Esophagus squamous epithelium (tissue), 5 donors: ENCODE measurements at regions not wholly inside any gene's neighbourhood (a gene's known extent, or its start where the extent isn't known, plus 50 kb on each side); places are given as distances from the start of the nearest gene placed in this dataset.
"Not testable (repeated sequence)": the region's sequence is repeated elsewhere in the genome, so short reads cannot be mapped to it uniquely, and the experiment has no call there.

Source experiments
- DNase-seq: peaks from one replicate; lab custom pipeline; 2025; lab: John Stamatoyannopoulos, UW
- H3K27ac ChIP-seq, 4 donors: fragments of 200-600 bp; sonication (generic); one replicate each; pipeline ENCODE4 v1.5.1; 2016 to 2019; ENCODE audit warnings: mild to moderate bottlenecking in 1 of 4
- H3K27me3 ChIP-seq, 4 donors: fragments of 200-600 bp; sonication (generic); 1 replicate in 3 of 4; 2 replicates in 1 of 4; pipeline versions ENCODE4 v1.5.1 to v1.6.0; 2017 to 2021; ENCODE audit warnings: antibody characterized with exemption in 1 of 4
- H3K36me3 ChIP-seq, 3 donors: fragments of 200-600 bp; sonication (generic); one replicate each; pipeline ENCODE4 v1.5.1; 2016 to 2019
- H3K4me1 ChIP-seq, 3 donors: fragments of 200-600 bp; sonication (generic); one replicate each; pipeline ENCODE4 v1.5.1; 2017 to 2019
- H3K4me3 ChIP-seq, 4 donors: fragments of 200-600 bp; sonication (generic); 1 replicate in 3 of 4; 2 replicates in 1 of 4; pipeline ENCODE4 v1.5.1; 2016 to 2019; ENCODE audit warnings: mild to moderate bottlenecking in 2 of 4, moderate library complexity in 1 of 4
- H3K9me3 ChIP-seq, 3 donors: fragments of 200-600 bp; sonication (generic); one replicate each; pipeline ENCODE4 v1.5.1; 2016 to 2019
- POLR2A ChIP-seq, 4 donors: fragments of 450-650 bp; IDR thresholded peaks; one replicate each; pipeline ENCODE4 v1.6.1; 2017; ENCODE audit warnings: antibody characterized with exemption in 4 of 4, mild to moderate bottlenecking in 4 of 4, moderate library complexity in 3 of 4
- WGBS, 2 donors: methylation state at CpG; one replicate each; pipeline ENCODE4 v1.1.5; 2018; 5-methylcytosine and 5-hydroxymethylcytosine counted together
- intact Hi-C: fragments of 100-400 bp; cut with DNase I; formaldehyde crosslinking; loops from one replicate; pipeline ENCODE4 v1.15.0; 2022
- TF ChIP-seq, protein P1 (sequence below), 6 experiments: fragments of 450-650 bp in 4 of 6; fragments of 200-600 bp in 2 of 6; sonication (generic) in 2 of 6; IDR thresholded peaks; one replicate each; pipeline ENCODE4 v1.5.1; 2016 to 2019; ENCODE audit warnings: antibody characterized with exemption in 6 of 6, mild to moderate bottlenecking in 4 of 6, moderate library complexity in 4 of 6
- donor health status: DM: yes; HTN: yes; CAD: no.

DNA sequence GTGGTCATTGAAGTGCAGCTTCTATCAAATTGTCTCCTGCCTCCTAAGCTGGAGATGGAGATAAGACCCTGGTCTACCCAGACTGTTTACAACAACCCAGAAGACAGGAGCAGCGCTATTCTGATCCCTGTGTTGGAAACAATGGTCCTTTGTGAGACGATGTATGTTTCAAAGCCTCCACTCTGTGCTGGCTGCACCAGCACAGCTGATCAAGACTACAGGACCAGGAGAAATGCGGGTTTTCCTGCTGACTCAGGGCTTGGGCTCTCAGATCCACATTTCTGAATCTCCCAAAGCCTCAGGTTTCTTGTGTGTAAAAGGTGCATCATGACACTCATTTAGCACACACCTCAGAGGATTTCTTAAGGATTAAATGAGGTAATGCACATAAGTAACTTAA, 92.0 kb downstream of the POU3F3 start:
- intact Hi-C loops, result no loop called here
- H3K4me3 ChIP-seq, result no peak overlapping the region
- H3K27me3 ChIP-seq, result peaks cover 0 to 38% (median 0%) of the 10 kb centered on the region in 4 donors
- DNase-seq, result no peak
- H3K36me3 ChIP-seq, result no peaks in the 10 kb centered on the region
- no peak for TF ChIP-seq POLR2A (IDR thresholded peaks at IDR 0.05)
- TF ChIP-seq, protein P1, sequence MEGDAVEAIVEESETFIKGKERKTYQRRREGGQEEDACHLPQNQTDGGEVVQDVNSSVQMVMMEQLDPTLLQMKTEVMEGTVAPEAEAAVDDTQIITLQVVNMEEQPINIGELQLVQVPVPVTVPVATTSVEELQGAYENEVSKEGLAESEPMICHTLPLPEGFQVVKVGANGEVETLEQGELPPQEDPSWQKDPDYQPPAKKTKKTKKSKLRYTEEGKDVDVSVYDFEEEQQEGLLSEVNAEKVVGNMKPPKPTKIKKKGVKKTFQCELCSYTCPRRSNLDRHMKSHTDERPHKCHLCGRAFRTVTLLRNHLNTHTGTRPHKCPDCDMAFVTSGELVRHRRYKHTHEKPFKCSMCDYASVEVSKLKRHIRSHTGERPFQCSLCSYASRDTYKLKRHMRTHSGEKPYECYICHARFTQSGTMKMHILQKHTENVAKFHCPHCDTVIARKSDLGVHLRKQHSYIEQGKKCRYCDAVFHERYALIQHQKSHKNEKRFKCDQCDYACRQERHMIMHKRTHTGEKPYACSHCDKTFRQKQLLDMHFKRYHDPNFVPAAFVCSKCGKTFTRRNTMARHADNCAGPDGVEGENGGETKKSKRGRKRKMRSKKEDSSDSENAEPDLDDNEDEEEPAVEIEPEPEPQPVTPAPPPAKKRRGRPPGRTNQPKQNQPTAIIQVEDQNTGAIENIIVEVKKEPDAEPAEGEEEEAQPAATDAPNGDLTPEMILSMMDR (IDR thresholded peaks at IDR 0.05), result no peak
- H3K9me3 ChIP-seq, result no peaks in the 10 kb centered on the region
- 46 to 62% methylated on average over 3 of the region's 3 CpGs for WGBS, 2 donors
- no peaks in the 10 kb centered on the region for H3K4me1 ChIP-seq
- no peak overlapping the region for H3K27ac ChIP-seq

DNA sequence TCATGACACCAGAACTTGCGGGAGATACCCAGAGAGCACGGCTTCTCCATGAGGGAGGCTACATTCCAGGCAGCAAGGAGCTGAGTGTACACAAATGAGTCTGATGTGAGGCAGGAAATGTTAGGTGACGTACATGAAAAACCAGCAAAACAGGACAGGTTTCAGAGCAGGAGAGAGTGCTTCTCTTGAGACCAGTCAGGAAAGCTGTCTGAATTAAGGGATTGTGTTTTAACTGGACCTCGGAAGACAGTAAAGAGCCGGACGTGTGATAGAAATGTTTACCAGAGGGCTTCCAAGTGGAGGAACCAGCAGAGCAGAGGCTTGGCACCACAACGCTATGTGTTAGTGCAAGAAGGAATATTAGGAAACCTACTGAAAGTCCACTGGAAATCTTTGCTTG, 90.4 kb upstream of the MRPS9 start:
- H3K36me3 ChIP-seq, H3K9me3 ChIP-seq, DNase-seq, H3K4me3 ChIP-seq, H3K27ac ChIP-seq, intact Hi-C loops, H3K4me1 ChIP-seq: not testable (repeated sequence)
- WGBS, 2 donors, result 27 to 35% methylated on average over 5 to 6 of the region's 7 CpGs
- H3K27me3 ChIP-seq, result peaks cover 0 to 38% (median 0%) of the 10 kb centered on the region in 4 donors

DNA sequence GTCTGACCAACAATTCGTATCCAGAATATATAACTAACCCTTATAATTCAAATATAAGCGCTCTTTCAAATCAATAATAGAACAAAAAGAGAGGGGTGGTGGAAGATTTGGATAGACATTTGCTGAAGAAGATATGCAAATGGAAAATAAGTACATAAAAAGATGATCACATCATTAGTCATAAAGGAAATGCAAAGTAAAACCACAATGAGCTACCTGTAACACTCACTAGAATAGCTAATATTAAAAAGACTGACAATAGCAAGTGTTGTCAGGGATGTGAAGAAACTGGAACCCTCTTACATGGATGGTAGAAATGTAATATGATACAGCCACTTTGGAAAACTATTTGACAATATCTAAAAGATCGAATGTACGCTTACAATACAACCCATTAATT, 84.9 kb upstream of the MRPS9 start:
- WGBS, 2 donors, result 80 to 88% methylated on average over 4 of the region's 4 CpGs
- no peaks in the 10 kb centered on the region for H3K36me3 ChIP-seq
- DNase-seq, result no peak
- H3K9me3 ChIP-seq, result no peaks in the 10 kb centered on the region
- H3K4me1 ChIP-seq, result no peaks in the 10 kb centered on the region
- intact Hi-C loops, result no loop called here
- no peak overlapping the region for H3K4me3 ChIP-seq
- no peak overlapping the region for H3K27ac ChIP-seq
- TF ChIP-seq, protein P1 (IDR thresholded peaks at IDR 0.05), result no peak
- no peak for TF ChIP-seq POLR2A (IDR thresholded peaks at IDR 0.05)
- H3K27me3 ChIP-seq, result peaks cover 0 to 18% (median 0%) of the 10 kb centered on the region in 4 donors

DNA sequence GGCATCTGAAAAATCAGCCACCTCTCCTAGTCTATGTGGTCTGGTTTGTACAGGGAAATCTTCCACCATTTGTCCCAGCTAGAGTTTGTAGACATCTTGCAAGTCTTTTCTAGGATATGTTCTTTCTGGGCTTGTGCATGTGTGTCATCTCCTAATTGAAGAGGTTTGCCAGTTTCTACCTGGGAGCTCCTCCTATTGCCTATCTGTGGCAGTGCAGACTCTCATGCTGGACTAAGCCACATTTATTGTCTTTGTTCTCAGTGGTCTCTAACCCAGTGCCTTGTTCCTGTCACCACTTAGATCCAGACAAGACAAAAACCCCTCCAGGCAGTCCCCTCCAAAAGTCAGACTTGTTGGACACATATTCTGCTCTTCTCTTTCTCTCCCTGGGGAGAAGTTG, 72.0 kb upstream of the MRPS9 start:
- no peak for TF ChIP-seq POLR2A (IDR thresholded peaks at IDR 0.05)
- TF ChIP-seq, protein P1 (IDR thresholded peaks at IDR 0.05), result no peak
- no peak overlapping the region for H3K4me3 ChIP-seq
- no peak for DNase-seq
- H3K4me1 ChIP-seq, result no peaks in the 10 kb centered on the region
- H3K9me3 ChIP-seq, result no peaks in the 10 kb centered on the region
- no peak overlapping the region for H3K27ac ChIP-seq
- H3K36me3 ChIP-seq, result no peaks in the 10 kb centered on the region
- H3K27me3 ChIP-seq, result no peaks in the 10 kb centered on the region
- intact Hi-C loops, result no loop called here

DNA sequence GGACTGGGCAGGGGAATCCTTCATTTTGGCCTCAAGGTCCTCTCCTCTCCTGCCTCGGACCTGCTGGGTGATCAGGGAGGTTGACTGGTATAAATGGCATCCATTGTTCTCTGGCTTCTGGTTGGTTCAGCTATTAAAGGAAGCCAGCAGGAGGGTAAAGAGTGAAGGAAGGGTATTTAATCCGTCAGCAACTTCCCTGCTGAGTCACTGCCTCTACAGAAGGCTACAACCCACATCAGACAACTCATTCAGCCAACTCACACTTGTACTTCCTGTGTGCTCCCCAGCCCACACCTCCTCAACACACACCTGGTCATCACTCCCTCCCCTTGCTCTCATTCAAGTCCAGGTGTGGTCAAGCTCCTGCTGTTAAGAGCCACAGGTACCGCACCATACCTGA, 68.3 kb upstream of the MRPS9 start:
- intact Hi-C loops, result no loop called here

More for the DNA sequence above, 68.3 kb upstream of the MRPS9 start:
- H3K36me3 ChIP-seq, result no peaks in the 10 kb centered on the region
- no peaks in the 10 kb centered on the region for H3K4me1 ChIP-seq
- no peaks in the 10 kb centered on the region for H3K9me3 ChIP-seq
- H3K27me3 ChIP-seq, result no peaks in the 10 kb centered on the region
- no peak for DNase-seq
- no peak overlapping the region for H3K4me3 ChIP-seq
- TF ChIP-seq, protein P1 (IDR thresholded peaks at IDR 0.05), result no peak
- no peak for TF ChIP-seq POLR2A (IDR thresholded peaks at IDR 0.05)
- no peak overlapping the region for H3K27ac ChIP-seq
- 47% methylated on average over 2 to 3 of the region's 3 CpGs for WGBS, 2 donors
